Keratinocyte (primary cell): ENCODE measurements at regions not wholly inside any gene's neighbourhood (a gene's known extent, or its start where the extent isn't known, plus 50 kb on each side); places are given as distances from the start of the nearest gene placed in this dataset.

Source experiments
- DNase-seq: peaks from one replicate; pipeline ENCODE4 v3.0.0-alpha.2; 2011; ENCODE audit warnings: low read depth, missing footprints, low spot score
- FAIRE-seq: peaks from 2 replicates; lab custom pipeline; 2011; peaks lifted over from hg19 to GRCh38; lab: Jason Lieb, UNC
- H2AFZ ChIP-seq: 2 replicates; pipeline ENCODE4 v1.6.0; 2012; ENCODE audit warnings: low read length, control low read depth, inconsistent platforms; ENCODE audit not compliant: control insufficient read depth
- H3K27ac ChIP-seq: 2 replicates; pipeline ENCODE4 v1.5.1; 2011; ENCODE audit warnings: low read length; ENCODE audit not compliant: control insufficient read depth, insufficient read depth
- H3K27me3 ChIP-seq: 3 replicates; pipeline ENCODE4 v1.6.0; 2011; ENCODE audit warnings: low read length; ENCODE audit not compliant: control insufficient read depth, insufficient read depth; ENCODE audit errors: extremely low read depth
- H3K36me3 ChIP-seq, 2 experiments: 2 replicates in 1 of 2; 3 replicates in 1 of 2; pipeline ENCODE4 v1.5.1; 2011; ENCODE audit warnings: low read length in 2 of 2, mild to moderate bottlenecking in 1 of 2; ENCODE audit not compliant: control insufficient read depth in 2 of 2, insufficient read depth in 2 of 2; ENCODE audit errors: extremely low read depth in 1 of 2
- H3K4me1 ChIP-seq: 3 replicates; pipeline ENCODE4 v1.5.1; 2011; ENCODE audit warnings: low read length; ENCODE audit not compliant: control insufficient read depth, insufficient read depth; ENCODE audit errors: extremely low read depth
- H3K4me2 ChIP-seq: 3 replicates; pipeline ENCODE4 v1.6.0; 2011; ENCODE audit warnings: low read depth, low read length; ENCODE audit not compliant: control insufficient read depth, insufficient read depth; ENCODE audit errors: extremely low read depth
- H3K4me3 ChIP-seq, 3 experiments: fragments of 200-600 bp in 1 of 3; sonication (generic) in 1 of 3; 2 replicates in 2 of 3; 3 replicates in 1 of 3; pipeline ENCODE4 v1.5.1; 2011 to 2016; ENCODE audit warnings: low read length in 3 of 3, mild to moderate bottlenecking in 3 of 3, control low read depth in 2 of 3, inconsistent platforms in 1 of 3, low read depth in 1 of 3, mixed read lengths in 1 of 3, mixed run types in 1 of 3, moderate library complexity in 1 of 3; ENCODE audit not compliant: control insufficient read depth in 2 of 3, insufficient read depth in 2 of 3; ENCODE audit errors: extremely low read depth in 1 of 3
- H3K79me2 ChIP-seq: 2 replicates; pipeline ENCODE4 v1.6.0; 2012; ENCODE audit warnings: low read length; ENCODE audit not compliant: control insufficient read depth, insufficient read depth
- H3K9ac ChIP-seq: 3 replicates; pipeline ENCODE4 v1.6.0; 2011; ENCODE audit warnings: low read length; ENCODE audit not compliant: control insufficient read depth, insufficient read depth; ENCODE audit errors: extremely low read depth
- H3K9me1 ChIP-seq: 3 replicates; pipeline ENCODE4 v1.6.0; 2011; ENCODE audit warnings: low read length; ENCODE audit not compliant: control insufficient read depth, insufficient read depth; ENCODE audit errors: extremely low read depth
- H3K9me3 ChIP-seq: 2 replicates; pipeline ENCODE4 v1.5.1; 2012; ENCODE audit warnings: low read depth, low read length; ENCODE audit not compliant: control insufficient read depth
- H4K20me1 ChIP-seq: 3 replicates; pipeline ENCODE4 v1.6.0; 2011; ENCODE audit warnings: low read length; ENCODE audit not compliant: control insufficient read depth, insufficient read depth; ENCODE audit errors: extremely low read depth
- CTCF ChIP-seq, 3 experiments: IDR thresholded peaks in 1 of 3; conservative IDR thresholded peaks in 1 of 3; optimal IDR thresholded peaks in 1 of 3; 2 replicates in 2 of 3; 3 replicates in 1 of 3; pipeline versions ENCODE3 to v1.5.1; 2011; ENCODE audit warnings: low read length in 3 of 3, mild to moderate bottlenecking in 3 of 3, moderate library complexity in 2 of 3, control low read depth in 1 of 3, inconsistent platforms in 1 of 3; ENCODE audit not compliant: insufficient read depth in 2 of 3; ENCODE audit errors: extremely low read depth in 1 of 3
- EZH2 ChIP-seq: IDR thresholded peaks from one replicate; pipeline ENCODE4 v1.6.1; 2012; ENCODE audit warnings: inconsistent platforms, mild to moderate bottlenecking, low read length, moderate library complexity
- dilution Hi-C: fragments of 300-500 bp; cut with MboI; formaldehyde crosslinking; loops from one replicate; pipeline ENCODE4 v1.7.0; 2020; ENCODE audit warnings: low sequenced_read_pairs; ENCODE audit not compliant: extremely low pct_ligation_motif_present

GRCh38 chr5:112472614-112473013 lies 53.5 kb upstream of the EPB41L4A start:
- no peaks in the 10 kb centered on the region for H4K20me1 ChIP-seq
- H3K9me3 ChIP-seq = no peaks in the 10 kb centered on the region
- no peak for TF ChIP-seq CTCF (optimal IDR thresholded peaks at IDR 0.05 in 1 of 3, IDR thresholded peaks at IDR 0.05 in 1 of 3, conservative IDR thresholded peaks at IDR 0.05 in 1 of 3; ENCODE audit: extremely low read depth in 1 of 3, insufficient read depth in 2 of 3, low read length in 3 of 3)
- TF ChIP-seq EZH2 = no peak
- H3K4me3 ChIP-seq = no peak overlapping the region
- H2AFZ ChIP-seq = no peak overlapping the region
- no peaks in the 10 kb centered on the region for H3K27me3 ChIP-seq
- no peak overlapping the region for H3K27ac ChIP-seq
- no peaks in the 10 kb centered on the region for H3K79me2 ChIP-seq
- H3K9ac ChIP-seq = no peak overlapping the region
- H3K36me3 ChIP-seq = no peaks in the 10 kb centered on the region
- no peak overlapping the region for H3K4me2 ChIP-seq
- DNase-seq (no peak), FAIRE-seq (no peak)
- dilution Hi-C loops = no loop called here
- peaks cover 6% of the 10 kb centered on the region for H3K4me1 ChIP-seq
- no peaks in the 10 kb centered on the region for H3K9me1 ChIP-seq

- Histone ChIP-seq H3K4me2 (no peak overlapping the region), H3K4me1 (peaks cover 8% of the 10 kb centered on the region), H2AFZ (no peak overlapping the region), H3K79me2 (no peaks in the 10 kb centered on the region), H3K9me1 (no peaks in the 10 kb centered on the region), H3K27ac (no peak overlapping the region), H3K9me3 (no peaks in the 10 kb centered on the region), H3K27me3 (no peaks in the 10 kb centered on the region), H3K4me3 (no peak overlapping the region), H3K9ac (no peak overlapping the region), H4K20me1 (no peaks in the 10 kb centered on the region), H3K36me3 (no peaks in the 10 kb centered on the region)
- dilution Hi-C loops = no loop called here
- DNase-seq (no peak), FAIRE-seq (no peak)
- TF ChIP-seq CTCF (optimal IDR thresholded peaks at IDR 0.05 in 1 of 3, IDR thresholded peaks at IDR 0.05 in 1 of 3, conservative IDR thresholded peaks at IDR 0.05 in 1 of 3; ENCODE audit: extremely low read depth in 1 of 3, insufficient read depth in 2 of 3, low read length in 3 of 3) (no peak), EZH2 (no peak)
Observed at GRCh38 chr5:112473989-112474388, 54.9 kb upstream of the EPB41L4A start.
